ENCODE measurements at regions not wholly inside any gene's neighbourhood (a gene's known extent, or its start where the extent isn't known, plus 50 kb on each side); places are given as distances from the start of the nearest gene placed in this dataset.

DNA sequence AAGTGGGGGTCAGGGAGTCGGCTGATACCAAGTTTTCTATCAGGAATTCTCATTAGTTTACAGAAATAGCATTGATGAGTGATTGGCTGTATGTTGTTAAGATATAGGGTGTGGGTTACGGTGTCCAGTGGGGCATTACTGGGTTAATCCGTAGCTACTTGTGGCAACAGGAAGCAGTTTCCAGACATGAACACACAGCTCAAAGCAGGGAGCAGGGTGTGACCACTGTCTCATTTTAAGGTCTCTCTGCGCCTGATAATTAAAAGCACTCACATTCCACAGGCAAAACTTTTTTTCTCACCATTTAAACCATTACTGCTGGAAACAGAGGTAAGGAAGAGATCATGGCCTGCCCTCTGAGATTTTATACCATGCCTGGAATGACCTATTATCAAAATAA lies 114.9 kb downstream of the SIK1 start:
- TF ChIP-seq, protein P1, sequence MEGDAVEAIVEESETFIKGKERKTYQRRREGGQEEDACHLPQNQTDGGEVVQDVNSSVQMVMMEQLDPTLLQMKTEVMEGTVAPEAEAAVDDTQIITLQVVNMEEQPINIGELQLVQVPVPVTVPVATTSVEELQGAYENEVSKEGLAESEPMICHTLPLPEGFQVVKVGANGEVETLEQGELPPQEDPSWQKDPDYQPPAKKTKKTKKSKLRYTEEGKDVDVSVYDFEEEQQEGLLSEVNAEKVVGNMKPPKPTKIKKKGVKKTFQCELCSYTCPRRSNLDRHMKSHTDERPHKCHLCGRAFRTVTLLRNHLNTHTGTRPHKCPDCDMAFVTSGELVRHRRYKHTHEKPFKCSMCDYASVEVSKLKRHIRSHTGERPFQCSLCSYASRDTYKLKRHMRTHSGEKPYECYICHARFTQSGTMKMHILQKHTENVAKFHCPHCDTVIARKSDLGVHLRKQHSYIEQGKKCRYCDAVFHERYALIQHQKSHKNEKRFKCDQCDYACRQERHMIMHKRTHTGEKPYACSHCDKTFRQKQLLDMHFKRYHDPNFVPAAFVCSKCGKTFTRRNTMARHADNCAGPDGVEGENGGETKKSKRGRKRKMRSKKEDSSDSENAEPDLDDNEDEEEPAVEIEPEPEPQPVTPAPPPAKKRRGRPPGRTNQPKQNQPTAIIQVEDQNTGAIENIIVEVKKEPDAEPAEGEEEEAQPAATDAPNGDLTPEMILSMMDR (conservative IDR thresholded peaks at IDR 0.05; ENCODE audit: low read depth, low read length), result no peak
- H3K4me3 ChIP-seq (ENCODE audit: low read depth, low read length), result no peak overlapping the region
- DNase-seq (ENCODE audit: low read depth), result no peak

DNA sequence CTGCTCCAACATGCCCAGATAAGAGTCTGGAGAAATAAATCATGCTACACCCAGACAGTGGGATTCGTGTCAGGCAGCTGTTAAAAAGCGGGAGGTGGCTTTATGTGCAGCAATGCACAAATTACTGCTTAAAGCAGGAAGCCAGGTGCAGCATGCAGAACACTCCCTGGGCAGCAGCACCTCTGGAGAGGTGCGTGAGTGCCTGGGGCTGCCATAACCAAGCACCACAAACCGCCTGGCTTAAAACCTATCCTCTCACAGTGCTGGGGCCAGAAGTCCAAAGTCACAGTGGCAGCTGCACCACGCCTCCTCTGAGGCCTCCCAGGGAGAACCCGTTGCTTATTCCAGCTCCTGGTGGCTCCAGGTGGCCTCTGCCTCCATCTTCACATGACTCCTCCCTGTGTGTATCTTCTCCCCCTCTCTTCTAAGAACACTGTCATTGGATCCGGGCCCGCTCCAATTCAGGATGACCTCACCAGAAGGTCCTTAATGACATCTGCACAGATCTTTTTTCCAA lies 115.6 kb downstream of the SIK1 start:
- H3K4me3 ChIP-seq (ENCODE audit: low read depth, low read length), result no peak overlapping the region
- DNase-seq (ENCODE audit: low read depth), result no peak
- TF ChIP-seq, protein P1 (conservative IDR thresholded peaks at IDR 0.05; ENCODE audit: low read depth, low read length), result no peak

DNA sequence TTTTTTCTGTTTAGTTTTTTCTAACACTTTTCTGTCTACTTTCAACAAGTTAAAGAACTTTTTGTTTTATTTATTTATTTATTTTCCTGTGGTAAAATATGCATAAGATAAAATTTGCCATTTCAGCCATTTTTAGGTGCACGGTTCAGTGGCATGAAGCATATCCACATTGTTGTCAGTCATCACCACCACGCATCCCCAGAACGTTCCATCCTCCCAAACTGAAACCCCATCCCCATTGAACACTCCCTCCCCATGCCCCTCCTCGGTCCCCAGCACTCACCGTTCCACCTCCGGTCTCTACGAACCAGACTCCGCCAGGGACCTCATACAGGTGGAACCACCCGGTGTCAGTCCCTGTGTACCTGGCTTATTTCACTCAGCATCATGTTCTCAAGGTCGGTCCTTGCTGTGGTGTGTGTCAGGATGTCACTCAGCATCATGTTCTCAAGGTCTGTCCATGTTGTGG lies 118.1 kb downstream of the SIK1 start:
- no peak overlapping the region for H3K4me3 ChIP-seq (ENCODE audit: low read depth, low read length)
- TF ChIP-seq, protein P1 (conservative IDR thresholded peaks at IDR 0.05; ENCODE audit: low read depth, low read length), result no peak
- no peak for DNase-seq (ENCODE audit: low read depth)

DNA sequence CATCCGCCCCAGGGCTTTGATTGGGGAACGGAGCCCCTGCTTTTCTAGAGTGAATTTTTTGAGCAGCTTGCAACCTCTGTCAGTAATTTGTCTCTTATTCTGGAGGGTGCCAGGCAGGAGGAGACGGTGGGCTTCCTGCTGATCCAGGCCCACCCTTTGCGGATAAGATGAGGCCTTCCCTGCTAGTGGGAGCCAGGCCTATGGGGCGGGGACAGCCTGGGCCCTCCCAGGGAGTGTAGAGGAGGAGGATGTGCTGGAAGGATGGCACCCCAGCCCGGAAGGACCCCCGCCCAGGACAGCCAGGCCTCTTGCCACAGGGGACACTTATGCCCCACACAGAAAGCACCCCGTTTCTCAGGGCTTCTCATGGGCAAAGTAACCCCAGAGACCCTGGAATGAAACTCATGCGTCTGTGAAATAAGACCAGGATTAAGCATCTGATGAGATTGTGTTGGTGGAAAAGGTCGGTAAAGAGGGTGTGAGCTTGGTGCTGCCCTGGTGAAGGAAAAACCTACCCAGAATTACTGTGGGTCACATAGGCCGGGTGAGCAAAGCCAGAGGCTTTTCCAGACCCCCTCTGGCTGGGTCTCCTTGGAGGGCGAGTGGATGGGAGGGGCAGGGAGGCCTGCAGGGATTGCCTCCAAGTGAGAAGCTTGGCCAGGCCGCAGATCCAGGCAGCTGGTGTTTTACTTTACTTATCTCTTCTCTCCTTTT lies 118.7 kb downstream of the SIK1 start:
- TF ChIP-seq, protein P1 (conservative IDR thresholded peaks at IDR 0.05; ENCODE audit: low read depth, low read length), result no peak

DNA sequence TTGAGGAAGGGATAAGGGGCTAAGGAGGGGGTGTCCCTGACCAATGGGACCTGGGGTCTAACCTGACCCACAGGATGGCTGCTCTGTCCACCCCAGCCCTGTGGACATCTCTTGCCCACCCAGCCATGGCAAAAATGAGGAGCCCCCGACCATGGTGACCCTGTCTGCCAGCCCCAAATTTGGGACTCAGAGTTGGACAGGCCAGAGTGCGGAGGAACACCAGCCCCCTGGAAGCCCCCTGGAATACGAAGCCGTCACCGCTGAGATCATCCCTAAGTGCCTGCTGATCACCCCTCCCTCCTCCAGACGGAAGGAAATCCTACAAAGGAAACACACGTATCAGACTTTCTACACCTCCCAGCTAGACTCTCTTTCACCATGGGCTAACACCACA lies 119.3 kb downstream of the SIK1 start:
- no peak overlapping the region for H3K4me3 ChIP-seq (ENCODE audit: low read depth, low read length)
- DNase-seq (ENCODE audit: low read depth), result no peak
- TF ChIP-seq, protein P1 (conservative IDR thresholded peaks at IDR 0.05; ENCODE audit: low read depth, low read length), result no peak

More for the DNA sequence above, 118.7 kb downstream of the SIK1 start:
- DNase-seq (ENCODE audit: low read depth), result no peak
- H3K4me3 ChIP-seq (ENCODE audit: low read depth, low read length), result no peak overlapping the region

DNA sequence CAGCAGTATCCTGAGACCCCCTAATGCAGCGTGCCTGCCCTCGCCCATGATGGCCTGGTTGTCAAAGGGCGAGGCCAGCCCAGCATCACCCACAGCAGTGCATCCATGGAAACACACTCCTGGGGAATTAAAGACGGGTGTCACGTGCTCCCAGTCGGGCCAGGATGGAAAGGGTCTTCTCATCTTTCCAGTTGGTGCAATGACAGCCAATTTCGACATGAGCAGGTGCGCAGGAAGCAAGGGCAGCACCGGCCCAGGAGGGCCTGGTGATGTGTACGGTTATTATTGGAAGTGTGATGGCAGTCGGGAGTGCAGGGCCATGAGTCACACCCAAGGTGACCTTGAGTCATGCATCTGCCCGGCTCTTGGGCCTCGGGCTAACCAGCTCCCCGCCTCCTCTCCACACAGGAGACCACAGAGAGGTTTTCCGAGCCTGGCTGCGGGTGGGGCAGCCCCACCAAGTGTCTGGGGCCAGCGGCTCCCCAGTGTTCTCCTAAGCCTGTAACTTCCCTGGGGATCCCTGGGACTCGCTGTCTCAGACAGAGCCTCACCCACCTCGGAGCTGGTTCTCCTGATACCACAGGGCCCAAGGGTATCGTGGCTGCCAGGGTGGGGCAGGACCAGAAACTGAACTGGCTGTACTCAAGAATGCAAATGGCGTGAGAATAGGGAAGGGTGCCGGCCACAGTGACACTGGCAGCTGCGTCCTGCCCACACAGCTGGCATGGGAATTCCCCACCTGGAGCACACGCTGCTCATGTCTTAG lies 119.8 kb downstream of the SIK1 start:
- TF ChIP-seq, protein P1 (conservative IDR thresholded peaks at IDR 0.05; ENCODE audit: low read depth, low read length), result no peak
- DNase-seq (ENCODE audit: low read depth), result peak; percentile 37
- no peak overlapping the region for H3K4me3 ChIP-seq (ENCODE audit: low read depth, low read length)

All from choroid plexus epithelial cell (primary cell).